Esophagus squamous epithelium (tissue), 5 donors: ENCODE measurements at regions not wholly inside any gene's neighbourhood (a gene's known extent, or its start where the extent isn't known, plus 50 kb on each side); places are given as distances from the start of the nearest gene placed in this dataset.

Experiments used
- DNase-seq: peaks from one replicate; lab custom pipeline; 2025; lab: John Stamatoyannopoulos, UW
- H3K27ac ChIP-seq, 4 donors: fragments of 200-600 bp; sonication (generic); one replicate each; pipeline ENCODE4 v1.5.1; 2016 to 2019; ENCODE audit warnings: mild to moderate bottlenecking in 1 of 4
- H3K27me3 ChIP-seq, 4 donors: fragments of 200-600 bp; sonication (generic); 1 replicate in 3 of 4; 2 replicates in 1 of 4; pipeline versions ENCODE4 v1.5.1 to v1.6.0; 2017 to 2021; ENCODE audit warnings: antibody characterized with exemption in 1 of 4
- H3K36me3 ChIP-seq, 3 donors: fragments of 200-600 bp; sonication (generic); one replicate each; pipeline ENCODE4 v1.5.1; 2016 to 2019
- H3K4me1 ChIP-seq, 3 donors: fragments of 200-600 bp; sonication (generic); one replicate each; pipeline ENCODE4 v1.5.1; 2017 to 2019
- H3K4me3 ChIP-seq, 4 donors: fragments of 200-600 bp; sonication (generic); 1 replicate in 3 of 4; 2 replicates in 1 of 4; pipeline ENCODE4 v1.5.1; 2016 to 2019; ENCODE audit warnings: mild to moderate bottlenecking in 2 of 4, moderate library complexity in 1 of 4
- H3K9me3 ChIP-seq, 3 donors: fragments of 200-600 bp; sonication (generic); one replicate each; pipeline ENCODE4 v1.5.1; 2016 to 2019
- CTCF ChIP-seq, 6 experiments: fragments of 450-650 bp in 4 of 6; fragments of 200-600 bp in 2 of 6; sonication (generic) in 2 of 6; IDR thresholded peaks; one replicate each; pipeline ENCODE4 v1.5.1; 2016 to 2019; ENCODE audit warnings: antibody characterized with exemption in 6 of 6, mild to moderate bottlenecking in 4 of 6, moderate library complexity in 4 of 6
- POLR2A ChIP-seq, 4 donors: fragments of 450-650 bp; IDR thresholded peaks; one replicate each; pipeline ENCODE4 v1.6.1; 2017; ENCODE audit warnings: antibody characterized with exemption in 4 of 4, mild to moderate bottlenecking in 4 of 4, moderate library complexity in 3 of 4
- WGBS, 2 donors: methylation state at CpG; one replicate each; pipeline ENCODE4 v1.1.5; 2018; 5-methylcytosine and 5-hydroxymethylcytosine counted together
- intact Hi-C: fragments of 100-400 bp; cut with DNase I; formaldehyde crosslinking; loops from one replicate; pipeline ENCODE4 v1.15.0; 2022
- donor health status: DM: yes; HTN: yes; CAD: no.

GRCh38 chr2:22483036-22483435 is 901.9 kb upstream of the KLHL29 start:
- 63 to 73% methylated on average over 2 of the region's 2 CpGs for WGBS, 2 donors
- no peaks in the 10 kb centered on the region for H3K27me3 ChIP-seq
- no peaks in the 10 kb centered on the region for H3K9me3 ChIP-seq
- H3K4me3 ChIP-seq: no peak overlapping the region
- H3K27ac ChIP-seq: no peak overlapping the region
- TF ChIP-seq CTCF (IDR thresholded peaks at IDR 0.05) (no peak), POLR2A (IDR thresholded peaks at IDR 0.05) (no peak)
- H3K4me1 ChIP-seq: no peaks in the 10 kb centered on the region
- DNase-seq: no peak
- intact Hi-C loops: no loop called here
- H3K36me3 ChIP-seq: no peaks in the 10 kb centered on the region

DNA sequence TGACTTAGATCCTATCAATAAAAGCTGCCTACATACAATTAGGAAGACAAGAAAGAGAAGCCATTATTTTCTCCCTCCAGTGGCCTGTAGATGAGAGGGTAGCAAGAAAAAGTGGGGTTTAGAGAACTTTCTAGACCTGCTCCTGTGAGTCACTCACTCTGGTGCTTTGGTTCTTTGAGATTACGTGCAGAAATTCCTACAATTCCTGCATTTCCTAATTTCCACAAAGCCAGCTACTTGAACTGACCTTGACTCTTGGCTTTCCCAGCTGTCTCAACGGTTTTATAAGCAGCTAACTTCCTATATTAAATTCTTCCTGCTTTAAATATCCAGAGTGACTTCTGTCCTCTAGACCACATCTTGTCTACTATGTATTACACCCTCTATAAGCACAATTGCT is 899.5 kb upstream of the KLHL29 start:
- TF ChIP-seq POLR2A (IDR thresholded peaks at IDR 0.05) (no peak), CTCF (IDR thresholded peaks at IDR 0.05) (no peak)
- no peak for DNase-seq
- 12 to 19% methylated on average over 2 of the region's 2 CpGs for WGBS, 2 donors

DNA sequence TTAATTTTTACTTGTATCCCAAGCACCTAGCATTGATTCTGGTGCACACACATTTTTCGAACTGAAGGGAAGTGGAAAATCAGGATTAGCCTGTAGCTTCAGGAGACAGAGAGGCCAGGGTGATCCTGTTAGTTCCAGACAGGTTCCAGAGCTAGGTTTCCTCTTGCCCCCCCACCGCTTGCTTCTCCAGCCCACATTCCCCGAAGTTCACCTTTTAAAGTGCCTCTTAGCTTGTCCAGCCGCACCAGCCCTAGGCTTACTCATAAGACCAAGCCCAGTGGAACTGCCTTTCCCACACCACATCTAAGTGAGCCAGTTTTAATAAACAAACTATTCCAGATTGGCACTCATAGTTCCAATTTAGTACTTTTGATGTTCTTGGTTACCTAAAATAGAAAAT is 898.6 kb upstream of the KLHL29 start:
- intact Hi-C loops: no loop called here
- Histone ChIP-seq H3K27ac (no peak overlapping the region), H3K4me1 (no peaks in the 10 kb centered on the region), H3K27me3 (no peaks in the 10 kb centered on the region), H3K36me3 (no peaks in the 10 kb centered on the region), H3K9me3 (no peaks in the 10 kb centered on the region), H3K4me3 (no peak overlapping the region)
- no peak for TF ChIP-seq CTCF (IDR thresholded peaks at IDR 0.05)
- no peak for TF ChIP-seq POLR2A (IDR thresholded peaks at IDR 0.05)
- WGBS, 2 donors: 62 to 69% methylated on average over 4 of the region's 4 CpGs
- DNase-seq: no peak

More for the DNA sequence above, 899.5 kb upstream of the KLHL29 start:
- Histone ChIP-seq H3K9me3 (no peaks in the 10 kb centered on the region), H3K27ac (no peak overlapping the region), H3K27me3 (no peaks in the 10 kb centered on the region), H3K4me1 (no peaks in the 10 kb centered on the region), H3K36me3 (no peaks in the 10 kb centered on the region), H3K4me3 (no peak overlapping the region)
- intact Hi-C loops: no loop called here

DNA sequence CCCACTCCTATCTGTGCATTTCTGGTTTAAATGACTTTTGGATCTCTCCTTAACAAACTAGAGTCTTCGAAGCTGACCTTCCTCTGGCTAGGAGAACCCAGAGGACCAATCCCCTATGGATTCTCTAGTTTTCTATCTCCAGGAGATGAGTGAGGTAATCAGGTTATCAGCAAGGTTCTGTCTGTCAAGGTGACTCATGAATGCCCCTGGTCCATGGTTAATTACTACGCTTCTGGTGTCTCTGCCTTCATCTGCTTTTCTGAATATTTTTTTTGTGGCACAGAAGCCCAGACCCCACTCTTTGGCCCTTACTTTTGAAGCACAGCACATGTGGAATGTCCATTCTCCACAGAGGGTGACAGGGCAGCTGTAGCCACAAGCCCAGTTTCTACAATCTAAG is 897.9 kb upstream of the KLHL29 start:
- Histone ChIP-seq H3K36me3 (no peaks in the 10 kb centered on the region), H3K4me3 (no peak overlapping the region), H3K27me3 (no peaks in the 10 kb centered on the region), H3K4me1 (no peaks in the 10 kb centered on the region), H3K9me3 (no peaks in the 10 kb centered on the region), H3K27ac (no peak overlapping the region)
- DNase-seq: no peak
- WGBS, 2 donors: 60 to 75% methylated on average over 2 of the region's 2 CpGs
- intact Hi-C loops: no loop called here
- TF ChIP-seq CTCF (IDR thresholded peaks at IDR 0.05) (no peak), POLR2A (IDR thresholded peaks at IDR 0.05) (no peak)

DNA sequence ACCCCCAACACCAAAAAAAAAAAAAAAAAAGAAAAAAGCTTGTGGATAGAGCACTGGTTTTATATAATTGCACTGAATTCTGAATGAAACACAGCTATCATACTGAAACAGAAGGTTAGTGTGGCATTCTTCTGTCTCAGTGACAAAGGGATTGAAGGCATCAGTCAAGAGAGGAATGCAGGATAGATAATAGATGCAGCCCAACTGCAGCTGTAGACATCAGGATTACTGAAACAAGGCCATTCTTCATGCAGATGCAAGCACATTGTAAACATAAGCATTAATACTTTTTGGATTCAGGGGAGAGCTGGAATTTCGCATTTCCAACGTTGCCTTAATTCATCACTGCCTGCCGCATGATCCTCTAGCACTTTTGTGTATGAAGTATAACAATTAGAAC is 897.4 kb upstream of the KLHL29 start:
- Histone ChIP-seq H3K27ac (no peak overlapping the region), H3K4me3 (no peak overlapping the region), H3K27me3 (no peaks in the 10 kb centered on the region), H3K9me3 (no peaks in the 10 kb centered on the region), H3K36me3 (no peaks in the 10 kb centered on the region), H3K4me1 (no peaks in the 10 kb centered on the region)
- no peak for DNase-seq
- 51 to 55% methylated on average over 3 of the region's 3 CpGs for whole genome bisulfite sequencing, 2 donors
- TF ChIP-seq POLR2A (IDR thresholded peaks at IDR 0.05) (no peak), CTCF (IDR thresholded peaks at IDR 0.05) (no peak)
- intact Hi-C loops: no loop called here
